Neural cell (in vitro differentiated cells): ENCODE measurements at regions not wholly inside any gene's neighbourhood (a gene's known extent, or its start where the extent isn't known, plus 50 kb on each side); places are given as distances from the start of the nearest gene placed in this dataset.

ENCODE experiments used
- CTCF ChIP-seq: fragments of 450-650 bp; IDR thresholded peaks from 2 replicates; pipeline ENCODE4 v1.5.1; 2014; ENCODE audit warnings: antibody characterized with exemption, mild to moderate bottlenecking, moderate library complexity; ENCODE audit not compliant: poor library complexity, severe bottlenecking
- EP300 ChIP-seq: fragments of 450-650 bp; conservative IDR thresholded peaks from 2 replicates; pipeline ENCODE4 v1.6.1; 2014; ENCODE audit warnings: antibody characterized with exemption, mild to moderate bottlenecking, moderate library complexity; ENCODE audit not compliant: poor library complexity, severe bottlenecking
- EZH2 ChIP-seq: fragments of 200-600, 300-800 bp; shearing (Covaris generic), sonication (generic); IDR thresholded peaks from 2 replicates; pipeline ENCODE4 v1.6.1; 2014; ENCODE audit warnings: antibody characterized with exemption, low read length, borderline replicate concordance, mild to moderate bottlenecking; ENCODE audit not compliant: insufficient read depth, poor library complexity, severe bottlenecking
- MXI1 ChIP-seq: fragments of 450-650 bp; conservative IDR thresholded peaks from 2 replicates; pipeline ENCODE4 v1.6.1; 2014; ENCODE audit warnings: antibody characterized with exemption, mild to moderate bottlenecking; ENCODE audit not compliant: poor library complexity, severe bottlenecking
- POLR2AphosphoS5 ChIP-seq: IDR thresholded peaks from 2 replicates; pipeline ENCODE4 v1.6.1; 2012
- RAD21 ChIP-seq: fragments of 450-650 bp; conservative IDR thresholded peaks from 2 replicates; pipeline ENCODE4 v1.6.1; 2014; ENCODE audit warnings: antibody characterized with exemption, mild to moderate bottlenecking, moderate library complexity
- REST ChIP-seq: IDR thresholded peaks from 2 replicates; pipeline ENCODE4 v1.6.1; 2012; ENCODE audit warnings: borderline replicate concordance
- SMC3 ChIP-seq: fragments of 450-650 bp; conservative IDR thresholded peaks from 2 replicates; pipeline ENCODE4 v1.6.1; 2014; ENCODE audit warnings: antibody characterized with exemption, mild to moderate bottlenecking, moderate library complexity; ENCODE audit not compliant: poor library complexity

- TF ChIP-seq CTCF, result no peak
- no peak for TF ChIP-seq POLR2AphosphoS5
- no peak for TF ChIP-seq RAD21
- no peak for TF ChIP-seq SMC3
- no peak for TF ChIP-seq REST
- no peak for TF ChIP-seq EZH2
- no peak for TF ChIP-seq EP300
- TF ChIP-seq MXI1, result no peak
Measured at GRCh38 chr13:99120751-99121150, 79.9 kb upstream of the UBAC2 start.
